NCI-H1436 (cell line): ENCODE measurements at regions not wholly inside any gene's neighbourhood (a gene's known extent, or its start where the extent isn't known, plus 50 kb on each side); places are given as distances from the start of the nearest gene placed in this dataset.

Source experiments
- DNase-seq: peaks from one replicate; lab custom pipeline; 2025; lab: John Stamatoyannopoulos, UW

DNA sequence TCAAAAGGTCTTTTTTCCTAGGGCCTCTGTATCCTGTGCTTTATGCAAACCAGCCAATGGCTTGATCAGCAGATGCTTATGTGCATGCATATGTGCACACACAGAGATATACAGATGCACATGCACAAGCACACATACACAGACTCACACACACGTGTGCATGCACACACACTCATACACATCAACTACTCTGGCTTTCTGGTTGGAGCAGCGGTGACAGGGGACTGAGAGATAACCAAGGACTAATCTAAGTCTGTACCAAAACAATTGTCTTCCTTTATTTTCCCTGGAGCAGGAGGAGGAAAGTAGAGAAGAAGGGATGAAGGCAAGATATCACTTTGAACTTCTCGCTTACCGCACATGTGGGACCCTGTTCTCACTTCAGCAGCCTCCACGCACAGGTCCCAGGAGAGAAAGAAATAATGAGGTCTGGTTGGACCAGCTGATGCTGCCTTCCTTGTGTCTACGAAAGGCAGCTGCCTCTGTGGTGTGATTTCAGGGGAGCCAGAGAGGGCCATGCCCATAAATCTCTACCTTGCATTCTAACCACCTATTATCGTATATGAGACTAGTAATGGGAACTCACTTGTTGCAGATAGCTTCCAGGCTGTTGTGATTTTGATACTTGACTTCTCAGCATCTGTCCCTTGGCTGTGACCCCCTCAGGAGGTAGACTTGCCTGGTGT is 338.0 kb downstream of the EN1 start:
- no peak for DNase-seq

DNA sequence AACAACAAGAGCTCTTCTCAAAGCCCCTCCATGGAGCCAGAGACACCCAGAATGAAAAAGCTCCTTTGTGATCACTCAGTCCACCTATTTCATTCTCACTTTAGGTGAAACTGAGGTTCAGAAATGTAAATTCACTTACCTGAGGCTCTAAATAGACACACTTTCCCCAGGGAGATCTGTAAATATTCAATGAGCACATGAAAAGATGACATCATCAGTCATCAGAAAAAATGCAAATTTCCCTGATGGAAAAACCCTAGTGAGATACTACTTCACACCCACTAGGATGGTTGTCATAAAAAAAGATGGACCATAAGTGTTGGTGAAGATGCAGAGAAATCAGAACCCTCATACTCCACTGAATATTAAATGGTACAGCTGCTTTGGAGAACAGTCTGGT is 339.2 kb downstream of the EN1 start:
- DNase-seq = no peak

- no peak for DNase-seq
Observed at GRCh38 chr2:118505436-118505835, 342.0 kb downstream of the EN1 start.

DNA sequence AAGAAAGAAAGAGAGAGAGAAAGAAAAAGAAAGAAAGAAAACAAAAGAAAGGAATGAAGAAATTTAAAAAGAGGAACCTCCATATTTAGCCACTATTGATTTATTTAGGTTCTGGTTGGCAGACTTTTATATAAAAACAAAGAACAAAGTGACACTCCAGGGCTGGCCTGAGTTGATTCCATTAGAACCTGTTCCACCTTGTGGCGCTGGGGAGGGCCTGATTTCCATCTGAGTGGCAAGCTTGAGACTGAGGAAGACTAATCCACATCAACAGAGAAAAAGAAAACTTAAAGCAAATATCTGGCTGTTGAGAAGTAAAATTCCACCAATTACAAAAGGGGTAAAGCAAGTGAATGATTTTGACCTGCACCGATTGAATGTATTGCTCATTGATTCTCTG is 345.3 kb downstream of the EN1 start:
- no peak for DNase-seq

GRCh38 chr2:118498943-118499342 is 348.5 kb downstream of the EN1 start:
- DNase-seq = no peak

GRCh38 chr2:118496870-118497611 is 350.4 kb downstream of the EN1 start:
- no peak for DNase-seq

DNA sequence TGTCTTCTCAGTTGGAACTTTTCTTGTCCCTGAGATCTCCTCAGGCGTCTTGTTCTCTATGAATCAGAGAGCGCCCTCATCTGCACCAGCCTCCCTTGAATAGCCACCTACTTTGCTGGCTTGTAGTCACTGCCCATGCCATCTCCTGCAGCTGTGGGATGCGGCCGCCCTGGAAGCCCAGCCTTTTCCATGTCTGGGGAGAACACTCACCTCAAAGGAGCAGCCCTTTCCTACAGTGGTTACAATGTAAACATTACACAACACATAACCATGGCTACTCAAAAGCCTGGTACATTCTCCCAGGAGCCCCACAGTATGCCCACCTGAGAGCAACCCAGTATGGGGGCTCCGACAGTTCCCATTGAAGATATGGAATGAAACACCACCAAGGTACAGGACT is 351.0 kb downstream of the EN1 start:
- no peak for DNase-seq

- DNase-seq = no peak
Observed at GRCh38 chr2:118495290-118495689, 352.2 kb downstream of the EN1 start.

DNA sequence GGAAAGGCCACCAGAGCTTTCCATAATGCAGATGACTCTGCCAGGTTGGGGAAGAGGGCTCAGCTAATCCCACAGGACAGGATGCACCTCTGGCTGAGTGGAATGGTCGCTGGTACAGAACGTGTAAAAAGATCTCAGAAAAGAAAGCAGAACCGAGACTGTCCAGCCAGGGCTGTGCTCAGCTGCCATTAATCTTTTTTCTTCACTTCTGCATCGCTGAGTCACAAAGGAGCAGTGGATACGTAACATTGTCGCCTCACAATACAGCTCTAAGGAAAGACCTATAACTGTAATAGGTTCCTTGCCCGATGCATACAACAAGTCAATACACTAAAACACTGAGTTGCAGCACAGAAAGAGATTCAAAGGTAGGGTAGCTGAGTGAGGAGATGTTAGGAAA is 354.2 kb downstream of the EN1 start:
- no peak for DNase-seq

- DNase-seq = no peak
Observed at GRCh38 chr2:118492335-118492734, 355.1 kb downstream of the EN1 start.

GRCh38 chr2:118490330-118490729 is 357.1 kb downstream of the EN1 start:
- DNase-seq = no peak

GRCh38 chr2:118489712-118490299 is 357.6 kb downstream of the EN1 start:
- no peak for DNase-seq

DNA sequence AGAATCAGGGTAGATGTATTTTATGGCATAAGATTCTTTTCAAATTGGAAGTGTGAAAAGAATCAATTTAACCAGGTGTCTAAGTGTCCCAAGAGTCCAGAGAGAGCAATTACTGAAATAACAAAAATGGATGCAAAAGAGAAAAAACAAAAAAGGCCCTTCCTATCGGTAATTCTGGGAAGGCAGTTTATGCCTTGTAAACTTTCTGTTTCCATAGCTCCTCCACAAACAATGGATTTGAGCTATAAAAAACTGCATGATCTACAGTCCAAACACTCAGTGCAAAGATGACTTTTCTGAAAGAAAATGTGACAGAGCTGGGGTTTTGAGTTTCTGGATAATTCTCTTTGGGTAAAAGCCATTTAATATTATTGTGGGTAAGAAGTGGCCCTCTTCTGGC is 366.1 kb downstream of the EN1 start:
- DNase-seq = no peak

DNA sequence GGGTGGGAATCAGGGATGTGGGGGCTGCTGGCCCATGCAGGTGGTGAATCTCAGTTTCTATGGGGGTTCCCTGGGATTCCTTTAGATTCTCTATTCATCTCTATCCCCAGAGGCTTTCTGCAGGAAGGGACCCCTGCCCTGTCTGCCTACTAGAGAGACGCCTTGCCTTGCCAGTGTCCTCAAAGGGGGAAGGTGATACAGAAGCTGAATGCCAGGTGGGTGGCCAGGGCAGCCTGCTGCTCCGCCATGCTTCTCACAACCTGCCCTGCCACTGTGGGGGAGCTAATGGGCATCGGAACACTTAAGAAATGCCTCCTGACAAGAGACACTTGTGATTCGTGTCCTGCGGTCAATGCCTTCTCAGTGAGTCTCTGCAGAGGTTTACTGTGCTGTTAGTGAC is 368.4 kb downstream of the EN1 start:
- DNase-seq = no peak

GRCh38 chr2:118477111-118477862 is 370.2 kb downstream of the EN1 start:
- no peak for DNase-seq

DNA sequence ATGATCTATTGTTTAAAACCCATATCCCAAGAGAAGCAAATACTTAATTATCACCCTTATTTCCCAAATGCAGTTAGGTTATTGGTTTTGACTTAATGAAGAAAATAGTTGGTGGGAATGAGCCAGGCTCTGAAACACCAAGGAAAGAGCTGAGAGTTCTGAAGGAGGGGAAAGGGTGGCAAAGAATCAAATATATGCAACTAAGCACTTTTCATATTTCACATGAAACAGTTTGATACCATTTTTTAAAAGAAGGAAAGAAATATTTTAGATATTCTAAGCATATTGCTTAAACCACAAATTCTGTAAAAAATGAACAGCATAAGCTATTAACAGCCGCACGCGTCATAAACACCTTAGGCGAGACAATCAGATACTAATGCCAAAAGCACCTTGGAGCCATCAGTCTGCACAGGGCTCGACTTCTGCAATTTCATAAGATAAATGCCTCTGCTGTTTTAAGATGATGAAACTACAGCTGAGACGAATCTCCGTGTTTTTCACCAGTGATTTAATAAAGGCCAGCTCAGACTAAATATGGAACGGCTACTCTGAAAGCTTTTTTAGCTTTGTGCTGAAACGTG is 371.7 kb downstream of the EN1 start:
- DNase-seq = no peak

GRCh38 chr2:118474541-118474920 is 372.9 kb downstream of the EN1 start:
- DNase-seq = no peak

- peak; percentile 71 for DNase-seq
Observed at GRCh38 chr2:118473846-118474540, 373.5 kb downstream of the EN1 start.

GRCh38 chr2:118473241-118473640 is 374.2 kb downstream of the EN1 start:
- DNase-seq = no peak

DNA sequence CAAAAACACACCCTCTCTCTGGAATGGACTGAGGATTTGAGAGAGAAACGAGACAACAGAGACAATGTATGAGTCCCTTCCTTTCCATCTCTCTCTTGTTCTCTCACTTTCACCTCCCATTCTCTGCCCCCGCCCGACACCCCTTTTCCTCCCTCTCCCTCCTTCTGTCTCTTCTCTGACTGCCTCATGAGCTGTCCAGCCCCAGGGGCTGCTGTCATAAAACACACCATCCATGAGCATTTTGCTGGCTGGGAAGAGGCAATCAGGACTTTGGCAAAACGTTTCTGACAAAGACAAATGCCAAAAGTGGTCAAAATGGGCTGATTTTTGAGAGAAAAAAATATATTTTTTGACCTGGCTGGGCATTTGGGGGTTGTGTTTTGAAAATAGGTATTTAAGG is 377.2 kb downstream of the EN1 start:
- no peak for DNase-seq

DNA sequence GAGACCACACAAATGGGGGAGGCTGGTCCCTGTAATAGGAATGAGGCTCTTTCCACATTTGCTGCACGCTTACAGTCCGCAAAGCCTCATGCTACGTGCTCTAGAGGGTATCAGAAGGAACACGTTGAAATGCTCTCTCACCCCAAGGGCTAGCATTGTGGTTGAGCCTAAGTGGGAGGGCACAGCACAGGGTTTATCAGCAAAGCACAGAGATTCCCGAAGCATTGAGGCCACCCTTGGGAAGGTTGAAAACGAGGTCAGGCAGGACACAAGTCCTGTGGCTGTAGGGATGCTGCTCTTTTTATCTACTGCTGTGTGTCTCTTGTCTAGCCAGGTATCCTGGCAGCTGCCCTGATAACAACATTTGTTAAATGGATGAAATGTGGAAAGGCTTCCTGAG is 378.3 kb downstream of the EN1 start:
- DNase-seq = no peak
